PC-3 (cell line): ENCODE measurements at regions not wholly inside any gene's neighbourhood (a gene's known extent, or its start where the extent isn't known, plus 50 kb on each side); places are given as distances from the start of the nearest gene placed in this dataset.

ENCODE experiments used
- CTCF ChIP-seq: fragments of 300-600 bp; sonication (generic); conservative IDR thresholded peaks from 2 replicates; pipeline ENCODE4 v1.5.1; 2017; ENCODE audit warnings: antibody characterized with exemption, low read depth, mild to moderate bottlenecking, low read length
- EZH2 ChIP-seq: fragments of 300-600 bp; sonication (generic); IDR thresholded peaks from one replicate; pipeline ENCODE4 v1.6.1; 2017; ENCODE audit warnings: antibody characterized with exemption, mild to moderate bottlenecking, low read length; ENCODE audit not compliant: unreplicated experiment

- TF ChIP-seq CTCF (no peak), EZH2 (no peak)
These were observed 411.6 kb upstream of the KCND2 start for GRCh38 chr7:119861385-119861784.
